ENCODE measurements at regions not wholly inside any gene's neighbourhood (a gene's known extent, or its start where the extent isn't known, plus 50 kb on each side); places are given as distances from the start of the nearest gene placed in this dataset.

- TF ChIP-seq CTCF (IDR thresholded peaks at IDR 0.05; ENCODE audit: low read depth, low read length), result no peak
- no peak for TF ChIP-seq EZH2phosphoT487 (IDR thresholded peaks at IDR 0.05; ENCODE audit: low read depth)
Measured at GRCh38 chr9:25480696-25481095, 197.5 kb downstream of the TUSC1 start.

Data from OCI-LY3 (cell line).